Endodermal cell (in vitro differentiated cells): ENCODE measurements at regions not wholly inside any gene's neighbourhood (a gene's known extent, or its start where the extent isn't known, plus 50 kb on each side); places are given as distances from the start of the nearest gene placed in this dataset.
A peak's percentile ranks its signal among the peaks of the same experiment; 100 is the strongest.

ENCODE experiments used
- DNase-seq: peaks from one replicate; pipeline ENCODE4 v3.0.0-alpha.2; 2017
- H3K27ac ChIP-seq: 2 replicates; pipeline ENCODE4 v1.5.1; 2013; ENCODE audit warnings: mild to moderate bottlenecking, low read depth, low read length, moderate library complexity
- H3K27me3 ChIP-seq: 2 replicates; pipeline ENCODE4 v1.6.1; 2013; ENCODE audit warnings: mild to moderate bottlenecking, low read length, moderate library complexity; ENCODE audit not compliant: insufficient read depth, control insufficient read depth, poor library complexity, severe bottlenecking
- H3K36me3 ChIP-seq: 2 replicates; pipeline ENCODE4 v1.7.0; 2013; ENCODE audit warnings: mild to moderate bottlenecking, low read length, moderate library complexity; ENCODE audit not compliant: control insufficient read depth, insufficient read depth
- H3K4me1 ChIP-seq: one replicate; pipeline ENCODE4 v1.7.0; 2013; ENCODE audit warnings: low read length; ENCODE audit not compliant: control insufficient read depth, insufficient read depth
- H3K4me3 ChIP-seq: 2 replicates; pipeline ENCODE4 v1.5.1; 2013; ENCODE audit warnings: mild to moderate bottlenecking, low read length, moderate library complexity
- H3K9ac ChIP-seq: 2 replicates; pipeline ENCODE4 v1.6.1; 2013; ENCODE audit warnings: mild to moderate bottlenecking, low read length, moderate library complexity; ENCODE audit not compliant: poor library complexity, severe bottlenecking; ENCODE audit errors: extremely low read depth
- H3K9me3 ChIP-seq: 2 replicates; pipeline ENCODE4 v1.6.1; 2013; ENCODE audit warnings: mild to moderate bottlenecking, low read length, moderate library complexity; ENCODE audit not compliant: control insufficient read depth
- H3K27ac Mint-ChIP-seq: 2 replicates; pipeline ENCODE4 v1.8.0; 2020; ENCODE audit warnings: mixed read lengths
- H3K27me3 Mint-ChIP-seq: 2 replicates; pipeline ENCODE4 v1.8.0; 2021; ENCODE audit warnings: mild to moderate bottlenecking, mixed read lengths; ENCODE audit not compliant: insufficient read depth
- H3K36me3 Mint-ChIP-seq: 2 replicates; pipeline ENCODE4 v1.8.0; 2020; ENCODE audit warnings: low read depth, mixed read lengths
- H3K4me1 Mint-ChIP-seq: 2 replicates; pipeline ENCODE4 v1.8.0; 2020; ENCODE audit warnings: mixed read lengths
- H3K4me3 Mint-ChIP-seq: 2 replicates; pipeline ENCODE4 v1.8.0; 2020; ENCODE audit warnings: mild to moderate bottlenecking, moderate library complexity, mixed read lengths
- H3K9me3 Mint-ChIP-seq: 2 replicates; pipeline ENCODE4 v1.8.0; 2020; ENCODE audit warnings: mild to moderate bottlenecking, mixed read lengths
- WGBS, 2 experiments: methylation state at CpG; one replicate each; pipeline versions ENCODE4 v1.1.5 to v1.1.7; 2013; ENCODE audit warnings: missing lambda C conversion rate in 2 of 2, mixed read lengths in 1 of 2; ENCODE audit not compliant: insufficient coverage in 1 of 2, insufficient read length in 1 of 2; 5-methylcytosine and 5-hydroxymethylcytosine counted together
- TF ChIP-seq, protein P1 (sequence below): fragments of 200-600 bp; sonication (generic); conservative IDR thresholded peaks from 2 replicates; pipeline ENCODE4 v1.5.0; 2021; ENCODE audit warnings: antibody characterized with exemption, mild to moderate bottlenecking

DNA sequence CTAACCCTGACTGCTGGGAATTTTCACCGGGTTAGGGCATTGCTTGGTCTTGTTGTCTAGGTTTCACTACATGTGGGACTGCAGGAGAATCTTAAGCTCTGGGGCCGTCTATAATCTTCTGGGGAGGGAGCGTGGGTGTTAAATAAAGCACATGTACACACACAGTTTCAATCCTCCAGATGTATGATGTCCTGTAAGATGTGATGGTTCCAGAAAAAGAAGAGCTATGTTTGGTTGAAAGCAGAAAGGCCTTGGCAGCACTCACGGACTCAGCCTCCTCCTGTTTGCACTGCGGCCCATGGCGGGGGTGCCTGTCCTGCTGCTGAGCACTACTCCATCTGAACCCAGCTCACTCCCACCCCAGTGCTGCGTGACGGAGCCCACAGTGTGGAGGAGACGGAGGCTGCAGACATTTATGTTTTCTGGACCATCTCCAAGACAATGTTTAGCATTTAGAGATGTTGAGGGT lies 343.5 kb downstream of the TEX29 start:
- Histone ChIP-seq H3K9me3 (no peaks in the 10 kb centered on the region), H3K36me3 (no peaks in the 10 kb centered on the region), H3K4me1 (peaks cover 8% of the 10 kb centered on the region), H3K9ac (no peak overlapping the region), H3K27me3 (peaks cover 32% of the 10 kb centered on the region), H3K4me3 (no peak overlapping the region), H3K27ac (no peak overlapping the region)
- 83 to 90% methylated on average over 1 to 9 of the region's 9 CpGs for WGBS, 2 experiments
- Mint-ChIP-seq H3K27me3 (peaks cover 39% of the 10 kb centered on the region), H3K4me1 (peaks cover 6% of the 10 kb centered on the region), H3K27ac (no peak overlapping the region), H3K4me3 (no peak overlapping the region), H3K36me3 (no peaks in the 10 kb centered on the region), H3K9me3 (no peaks in the 10 kb centered on the region)
- DNase-seq = no peak
- TF ChIP-seq, protein P1, sequence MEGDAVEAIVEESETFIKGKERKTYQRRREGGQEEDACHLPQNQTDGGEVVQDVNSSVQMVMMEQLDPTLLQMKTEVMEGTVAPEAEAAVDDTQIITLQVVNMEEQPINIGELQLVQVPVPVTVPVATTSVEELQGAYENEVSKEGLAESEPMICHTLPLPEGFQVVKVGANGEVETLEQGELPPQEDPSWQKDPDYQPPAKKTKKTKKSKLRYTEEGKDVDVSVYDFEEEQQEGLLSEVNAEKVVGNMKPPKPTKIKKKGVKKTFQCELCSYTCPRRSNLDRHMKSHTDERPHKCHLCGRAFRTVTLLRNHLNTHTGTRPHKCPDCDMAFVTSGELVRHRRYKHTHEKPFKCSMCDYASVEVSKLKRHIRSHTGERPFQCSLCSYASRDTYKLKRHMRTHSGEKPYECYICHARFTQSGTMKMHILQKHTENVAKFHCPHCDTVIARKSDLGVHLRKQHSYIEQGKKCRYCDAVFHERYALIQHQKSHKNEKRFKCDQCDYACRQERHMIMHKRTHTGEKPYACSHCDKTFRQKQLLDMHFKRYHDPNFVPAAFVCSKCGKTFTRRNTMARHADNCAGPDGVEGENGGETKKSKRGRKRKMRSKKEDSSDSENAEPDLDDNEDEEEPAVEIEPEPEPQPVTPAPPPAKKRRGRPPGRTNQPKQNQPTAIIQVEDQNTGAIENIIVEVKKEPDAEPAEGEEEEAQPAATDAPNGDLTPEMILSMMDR = no peak

DNA sequence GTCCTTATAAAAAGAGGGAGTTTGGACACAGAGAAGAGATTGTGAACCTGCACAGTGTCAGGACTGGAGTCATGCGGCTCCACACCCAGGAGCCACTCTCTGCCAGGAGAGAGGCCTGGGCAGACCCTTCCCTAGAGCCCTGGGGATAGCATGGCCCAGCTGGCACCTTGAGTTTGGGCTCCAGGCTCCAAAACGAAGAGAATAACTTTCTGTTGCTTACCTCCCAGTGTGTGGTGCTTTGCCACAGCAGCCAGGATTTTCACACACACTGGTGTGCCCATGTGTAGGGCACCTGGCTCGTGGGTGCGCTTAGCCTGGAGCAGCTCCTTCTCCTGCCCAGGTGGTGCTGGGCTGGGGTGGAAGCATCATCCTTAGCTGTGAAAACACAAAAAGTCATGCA lies 344.3 kb downstream of the TEX29 start:
- TF ChIP-seq, protein P1 = no peak
- H3K9me3 Mint-ChIP-seq = no peaks in the 10 kb centered on the region
- no peak overlapping the region for H3K4me3 Mint-ChIP-seq
- Histone ChIP-seq H3K36me3 (no peaks in the 10 kb centered on the region), H3K4me1 (peaks cover under 1% of the 10 kb centered on the region), H3K9me3 (no peaks in the 10 kb centered on the region), H3K4me3 (no peak overlapping the region), H3K9ac (no peak overlapping the region), H3K27ac (no peak overlapping the region), H3K27me3 (peaks cover 32% of the 10 kb centered on the region)
- H3K4me1 Mint-ChIP-seq = no peaks in the 10 kb centered on the region
- 87 to 100% methylated on average over 2 to 4 of the region's 4 CpGs for WGBS, 2 experiments
- H3K27me3 Mint-ChIP-seq = peaks cover 33% of the 10 kb centered on the region
- no peaks in the 10 kb centered on the region for H3K36me3 Mint-ChIP-seq
- peak; percentile 31 for DNase-seq
- no peak overlapping the region for H3K27ac Mint-ChIP-seq

DNA sequence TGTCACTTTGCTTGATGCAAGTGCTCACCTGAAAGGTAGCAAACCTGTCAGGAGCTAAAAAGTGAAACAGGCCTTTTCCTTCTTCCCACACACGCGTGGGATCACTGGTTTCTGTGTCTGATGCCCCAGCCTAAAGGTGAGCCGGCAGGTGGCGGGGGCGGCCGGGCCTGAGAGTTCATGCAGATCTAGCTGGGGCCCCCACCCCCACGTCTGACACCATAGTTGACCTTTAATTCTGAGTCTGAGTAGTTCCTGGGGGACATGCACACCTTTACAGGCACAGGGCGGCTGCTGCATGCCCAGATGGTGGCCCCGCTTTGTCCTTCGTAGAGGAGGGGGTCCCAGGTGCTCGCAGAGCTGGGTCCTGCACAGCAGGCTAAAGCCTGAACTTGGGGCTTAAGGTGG lies 345.3 kb downstream of the TEX29 start:
- peak; percentile 41 for DNase-seq
- no peak overlapping the region for H3K9ac ChIP-seq
- Mint-ChIP-seq H3K27ac (no peak overlapping the region), H3K4me1 (no peaks in the 10 kb centered on the region), H3K27me3 (peaks cover 25% of the 10 kb centered on the region), H3K36me3 (no peaks in the 10 kb centered on the region), H3K4me3 (no peak overlapping the region), H3K9me3 (no peaks in the 10 kb centered on the region)
- no peaks in the 10 kb centered on the region for H3K9me3 ChIP-seq
- no peak overlapping the region for H3K27ac ChIP-seq
- no peak overlapping the region for H3K4me3 ChIP-seq
- no peaks in the 10 kb centered on the region for H3K4me1 ChIP-seq
- 85 to 92% methylated on average over 9 to 11 of the region's 11 CpGs for WGBS, 2 experiments
- no peaks in the 10 kb centered on the region for H3K36me3 ChIP-seq
- H3K27me3 ChIP-seq = peaks cover 25% of the 10 kb centered on the region
- TF ChIP-seq, protein P1 = no peak
